GM19328 (cell line): ENCODE measurements at regions not wholly inside any gene's neighbourhood (a gene's known extent, or its start where the extent isn't known, plus 50 kb on each side); places are given as distances from the start of the nearest gene placed in this dataset.
"Not testable (repeated sequence)": the region's sequence is repeated elsewhere in the genome, so short reads cannot be mapped to it uniquely, and the experiment has no call there.

Source experiments
- ATAC-seq: cut with Tn5 transposase; IDR thresholded peaks from one replicate; pipeline ENCODE4 v1.9.1; 2021; ENCODE audit warnings: mild to moderate bottlenecking, moderate library complexity; ENCODE audit not compliant: unreplicated experiment

DNA sequence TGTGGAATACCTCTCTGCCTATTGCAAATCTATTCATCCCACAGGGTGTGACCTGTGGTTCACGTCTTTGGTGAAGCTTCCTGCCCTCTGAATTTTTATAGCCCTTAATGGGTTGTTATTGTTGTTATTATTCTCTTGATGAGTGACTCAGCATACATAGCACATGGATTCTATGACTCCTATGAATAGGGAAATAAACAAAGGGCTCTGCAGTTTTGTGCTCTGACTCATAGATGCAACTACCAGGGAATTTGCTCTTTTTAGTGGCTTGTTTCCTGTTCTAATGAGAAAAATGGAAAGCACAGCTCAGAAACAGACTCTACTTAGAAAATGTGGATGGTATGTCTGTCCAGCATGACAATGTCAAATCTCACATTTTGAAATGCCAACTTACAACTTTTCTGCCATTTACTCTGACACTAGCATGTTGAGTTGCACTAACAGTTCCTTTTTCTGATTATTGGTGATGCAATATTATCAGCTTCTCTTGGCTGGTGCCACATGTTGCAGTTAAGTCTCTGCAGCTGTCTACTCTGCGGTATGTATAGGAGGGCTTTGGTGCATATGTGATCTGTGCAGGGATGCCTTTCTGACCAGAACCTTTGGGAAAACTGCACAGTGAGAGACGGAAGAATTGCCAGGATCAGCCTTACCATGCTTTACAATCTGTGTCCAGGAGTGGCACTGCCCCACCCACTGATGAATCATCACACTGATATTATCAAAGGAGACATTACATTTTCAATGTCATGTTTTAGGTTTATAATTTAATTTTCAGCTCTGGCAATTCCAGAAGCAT lies 996.4 kb upstream of the WWC1 start:
- no peak for ATAC-seq

GRCh38 chr5:167295681-167296005 lies 995.8 kb upstream of the WWC1 start:
- no peak for ATAC-seq

GRCh38 chr5:167296066-167296465 lies 995.4 kb upstream of the WWC1 start:
- no peak for ATAC-seq

GRCh38 chr5:167296661-167297060 lies 994.8 kb upstream of the WWC1 start:
- no peak for ATAC-seq

- ATAC-seq: not testable (repeated sequence)
These were observed 991.6 kb upstream of the WWC1 start for GRCh38 chr5:167299861-167300260.

DNA sequence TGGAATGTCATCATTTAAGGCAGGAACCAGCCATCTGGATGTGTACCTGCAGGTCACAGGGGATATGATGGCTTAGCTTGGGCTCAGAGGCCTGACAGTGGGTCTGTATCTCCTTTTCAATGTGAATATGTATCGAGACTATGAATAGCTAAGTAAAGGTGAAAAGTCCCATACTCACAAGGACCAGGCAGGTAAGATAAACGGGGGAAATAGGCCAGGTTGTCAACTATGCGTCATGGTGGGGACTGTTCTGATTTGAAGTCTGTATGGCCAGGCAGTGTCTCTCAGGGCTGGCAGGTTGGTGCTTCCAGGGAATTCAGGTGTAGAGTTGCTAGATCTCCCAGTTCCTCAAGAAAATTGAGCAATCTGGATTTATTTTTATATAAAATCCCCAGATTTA lies 987.9 kb upstream of the WWC1 start:
- no peak for ATAC-seq

- no peak for ATAC-seq
These were observed 986.5 kb upstream of the WWC1 start for GRCh38 chr5:167304834-167305469.

GRCh38 chr5:167305591-167306213 lies 985.7 kb upstream of the WWC1 start:
- ATAC-seq: no peak

DNA sequence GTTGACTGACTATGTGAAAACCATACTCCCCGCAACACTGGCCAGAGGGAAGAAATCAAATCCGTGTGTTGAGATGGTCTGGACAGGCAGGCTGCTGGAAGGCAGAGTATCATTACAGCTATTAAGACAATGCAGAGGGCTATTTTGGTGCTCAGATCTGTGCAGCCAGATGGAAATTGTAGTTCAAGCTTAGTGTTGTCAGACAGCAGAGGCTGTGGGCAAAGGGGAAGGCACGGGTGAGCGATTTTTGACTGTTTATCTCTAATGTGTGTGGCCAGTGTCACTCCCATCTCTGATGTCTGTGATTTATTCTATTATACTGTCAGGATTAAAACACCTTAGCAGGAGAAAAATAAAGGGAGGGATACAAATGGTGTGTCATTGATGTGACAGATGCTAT lies 984.4 kb upstream of the WWC1 start:
- ATAC-seq: no peak

- ATAC-seq: no peak
These were observed 983.0 kb upstream of the WWC1 start for GRCh38 chr5:167308466-167308865.

DNA sequence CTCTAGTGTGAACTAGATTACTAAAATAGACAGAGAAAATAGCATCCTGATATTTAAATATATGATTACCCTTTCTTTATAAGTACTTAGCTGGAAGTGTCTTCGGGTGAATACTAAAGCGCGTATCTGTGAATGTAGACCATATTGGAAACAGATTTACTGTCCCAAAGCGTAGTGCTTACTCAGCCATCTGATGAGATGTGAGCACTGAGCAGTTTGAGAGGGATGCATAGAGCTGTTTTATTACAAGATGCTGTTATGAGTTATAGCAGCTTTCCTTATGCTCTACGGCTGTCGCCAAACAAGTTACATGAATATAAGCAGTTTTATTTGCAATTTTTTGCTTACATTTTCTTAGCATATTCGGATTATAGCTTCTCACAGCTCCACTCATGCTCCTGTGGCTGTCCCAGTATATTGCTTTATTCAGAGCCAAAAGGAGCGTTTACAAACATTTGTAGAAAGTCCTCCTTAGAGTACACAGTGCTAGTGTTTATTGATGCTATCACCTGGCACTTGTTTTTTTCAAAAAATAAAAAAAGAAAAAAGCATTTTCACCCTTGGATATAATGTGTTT lies 981.4 kb upstream of the WWC1 start:
- no peak for ATAC-seq

- ATAC-seq: no peak
These were observed 980.1 kb upstream of the WWC1 start for GRCh38 chr5:167311340-167311739.

DNA sequence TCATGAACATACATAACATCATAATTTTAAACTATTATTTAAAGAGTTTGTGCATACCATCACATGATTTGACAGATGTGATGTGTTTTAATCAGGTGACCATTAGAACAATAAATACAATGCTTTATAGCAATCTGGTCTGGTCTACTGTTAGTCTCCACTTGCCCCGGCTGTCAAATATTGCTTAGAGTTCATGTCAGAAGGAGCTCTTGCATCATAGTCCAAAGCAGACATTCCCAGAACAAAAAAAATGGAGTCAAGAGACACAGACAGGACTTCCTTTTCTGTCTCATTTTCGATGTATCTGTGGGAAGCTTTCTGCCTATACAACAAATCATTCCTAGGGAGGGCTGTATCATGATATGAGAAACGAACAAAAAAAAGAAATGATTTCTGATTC lies 979.2 kb upstream of the WWC1 start:
- no peak for ATAC-seq

DNA sequence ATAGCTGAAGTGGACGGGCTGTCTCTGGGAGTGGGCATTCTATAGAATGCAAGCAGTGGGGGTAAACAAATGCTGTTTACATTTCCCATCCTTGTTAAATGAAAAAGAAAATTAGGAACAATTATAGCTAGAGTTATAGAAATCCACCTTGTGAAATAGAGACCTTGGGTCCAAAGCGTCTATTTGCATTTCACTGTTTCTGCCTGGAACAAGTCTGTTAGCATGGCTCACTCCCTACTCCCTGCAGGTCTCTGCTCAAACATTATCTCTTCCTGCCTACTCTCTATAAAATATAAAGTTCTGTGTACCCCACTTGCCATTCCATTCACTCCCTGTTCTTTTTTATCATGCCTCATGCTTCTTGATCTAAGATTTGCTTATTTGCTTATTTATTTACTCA lies 975.7 kb upstream of the WWC1 start:
- no peak for ATAC-seq

- ATAC-seq: no peak
These were observed 973.6 kb upstream of the WWC1 start for GRCh38 chr5:167317884-167318283.

DNA sequence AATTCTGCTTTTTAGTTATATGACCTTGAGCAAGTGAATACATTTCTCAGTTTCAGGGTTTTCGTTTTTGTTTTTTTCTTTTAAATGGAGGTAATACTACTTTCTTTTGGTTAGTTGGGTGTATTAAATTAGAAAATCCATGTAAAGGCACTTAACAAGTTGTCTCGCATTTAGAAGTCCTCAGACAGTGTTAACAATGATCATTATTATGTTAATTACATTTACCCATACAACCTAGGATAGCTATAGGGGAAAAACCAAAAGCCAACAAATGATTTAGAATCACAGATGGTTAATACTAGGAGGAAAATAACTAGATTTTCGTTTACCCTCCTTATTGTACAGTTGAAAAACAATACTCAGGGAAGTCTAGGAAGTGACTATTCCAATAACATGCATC lies 972.2 kb upstream of the WWC1 start:
- no peak for ATAC-seq

DNA sequence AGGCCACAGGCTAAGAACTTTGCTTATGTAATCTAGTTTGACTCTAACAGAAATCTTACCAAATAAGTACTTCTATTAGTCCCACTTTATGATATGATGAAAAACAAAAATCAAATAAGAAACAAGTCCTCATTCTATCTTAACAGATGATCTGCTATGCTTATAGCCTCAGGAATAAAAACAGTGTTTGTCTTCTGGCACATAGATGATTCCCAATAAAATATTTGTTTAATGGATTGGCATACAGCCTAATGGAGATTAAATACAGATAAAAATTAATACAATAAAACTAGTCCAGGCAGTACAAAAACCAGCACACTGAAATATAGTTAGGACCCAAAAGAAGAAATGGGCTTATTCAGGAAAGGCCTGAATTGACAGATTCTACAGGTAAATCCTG lies 971.4 kb upstream of the WWC1 start:
- ATAC-seq: no peak

DNA sequence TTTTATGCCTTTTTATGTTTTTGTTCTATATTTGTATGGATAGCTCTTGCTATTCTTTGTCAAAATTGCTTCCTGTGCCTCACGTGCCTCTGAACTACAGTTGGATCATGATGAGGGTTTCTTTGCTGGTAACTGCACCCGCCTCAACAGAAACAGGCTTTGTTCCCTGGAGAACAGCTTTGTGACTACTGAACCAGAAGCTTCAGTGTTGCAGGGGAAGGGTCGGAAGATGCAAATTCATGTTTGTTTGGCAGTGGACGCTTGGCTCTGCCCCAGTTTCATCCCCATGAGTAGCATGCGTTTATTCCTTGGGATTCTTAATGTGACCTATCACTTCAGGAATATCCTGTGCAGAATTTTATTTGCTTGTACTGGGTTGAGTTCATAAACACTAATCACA lies 959.1 kb upstream of the WWC1 start:
- ATAC-seq: no peak

DNA sequence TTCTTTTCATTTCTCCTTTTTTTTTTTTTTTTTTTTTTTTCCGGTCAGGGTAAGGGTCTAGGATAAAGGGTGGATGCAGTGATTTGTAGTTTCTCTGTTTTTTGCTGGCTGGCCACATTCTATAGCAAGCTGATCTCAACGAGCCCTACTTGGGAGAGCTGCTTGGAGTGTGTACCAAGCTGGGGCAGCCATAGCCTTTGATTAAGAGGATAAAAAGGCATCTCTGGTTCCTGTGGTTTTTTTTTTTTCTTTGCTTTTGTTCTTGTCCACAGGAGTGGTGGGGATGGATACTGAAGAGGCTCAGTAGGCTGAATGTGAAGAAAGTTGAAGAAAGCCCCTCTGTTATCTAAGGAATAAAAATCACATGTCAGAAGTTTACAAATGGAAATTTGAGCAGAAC lies 955.3 kb upstream of the WWC1 start:
- no peak for ATAC-seq

- no peak for ATAC-seq
These were observed 952.2 kb upstream of the WWC1 start for GRCh38 chr5:167339205-167339604.

GRCh38 chr5:167346461-167346860 lies 945.0 kb upstream of the WWC1 start:
- ATAC-seq: no peak
